A549 (cell line): ENCODE measurements at regions not wholly inside any gene's neighbourhood (a gene's known extent, or its start where the extent isn't known, plus 50 kb on each side); places are given as distances from the start of the nearest gene placed in this dataset.

Experiments
- CHD2 ChIP-seq: fragments of 150-350 bp; IDR thresholded peaks from 2 replicates; pipeline ENCODE4 v1.6.1; 2014; ENCODE audit warnings: low read length; ENCODE audit not compliant: partially characterized antibody
- POLR2A ChIP-seq: IDR thresholded peaks from 2 replicates; pipeline ENCODE4 v1.6.1; 2012; ENCODE audit warnings: mild to moderate bottlenecking, low read length
- TF ChIP-seq, protein P1 (sequence below): fragments of >200 bp; sonication (Bioruptor Twin); formaldehyde crosslinking; IDR thresholded peaks from 3 replicates; pipeline ENCODE4 v1.5.1; 2016

DNA sequence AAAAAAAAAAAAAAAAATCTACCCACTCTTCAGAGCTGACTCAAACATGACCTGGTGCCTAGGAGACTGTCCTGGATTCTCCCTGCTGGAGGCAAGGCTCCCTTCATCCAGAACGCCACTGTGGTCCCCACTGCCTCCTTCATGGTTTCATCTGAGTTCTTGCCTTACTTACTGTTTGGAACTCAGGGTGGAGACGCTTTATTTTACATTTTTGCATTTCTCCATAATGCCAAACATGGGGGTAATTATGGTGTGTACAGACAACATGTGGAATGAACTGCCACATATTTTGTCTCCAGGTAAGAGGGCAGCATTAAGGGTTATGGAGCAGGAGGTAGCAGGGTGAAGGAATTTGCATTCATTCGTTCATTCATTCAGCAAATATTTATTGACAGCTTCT, 58.1 kb upstream of the KCNK12 start:
- TF ChIP-seq, protein P1, sequence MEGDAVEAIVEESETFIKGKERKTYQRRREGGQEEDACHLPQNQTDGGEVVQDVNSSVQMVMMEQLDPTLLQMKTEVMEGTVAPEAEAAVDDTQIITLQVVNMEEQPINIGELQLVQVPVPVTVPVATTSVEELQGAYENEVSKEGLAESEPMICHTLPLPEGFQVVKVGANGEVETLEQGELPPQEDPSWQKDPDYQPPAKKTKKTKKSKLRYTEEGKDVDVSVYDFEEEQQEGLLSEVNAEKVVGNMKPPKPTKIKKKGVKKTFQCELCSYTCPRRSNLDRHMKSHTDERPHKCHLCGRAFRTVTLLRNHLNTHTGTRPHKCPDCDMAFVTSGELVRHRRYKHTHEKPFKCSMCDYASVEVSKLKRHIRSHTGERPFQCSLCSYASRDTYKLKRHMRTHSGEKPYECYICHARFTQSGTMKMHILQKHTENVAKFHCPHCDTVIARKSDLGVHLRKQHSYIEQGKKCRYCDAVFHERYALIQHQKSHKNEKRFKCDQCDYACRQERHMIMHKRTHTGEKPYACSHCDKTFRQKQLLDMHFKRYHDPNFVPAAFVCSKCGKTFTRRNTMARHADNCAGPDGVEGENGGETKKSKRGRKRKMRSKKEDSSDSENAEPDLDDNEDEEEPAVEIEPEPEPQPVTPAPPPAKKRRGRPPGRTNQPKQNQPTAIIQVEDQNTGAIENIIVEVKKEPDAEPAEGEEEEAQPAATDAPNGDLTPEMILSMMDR = no peak
- TF ChIP-seq CHD2 (no peak), POLR2A (no peak)
